OCI-LY1 (cell line): ENCODE measurements at regions not wholly inside any gene's neighbourhood (a gene's known extent, or its start where the extent isn't known, plus 50 kb on each side); places are given as distances from the start of the nearest gene placed in this dataset.

ENCODE experiments used
- EZH2 ChIP-seq: fragments of 200-600 bp; sonication (generic), shearing (Covaris generic); IDR thresholded peaks from 2 replicates; pipeline ENCODE4 v1.8.0; 2017; ENCODE audit warnings: borderline replicate concordance, mixed run types, mild to moderate bottlenecking, antibody characterized with exemption, low read length, moderate library complexity, mixed read lengths
- TF ChIP-seq, protein P1 (sequence below): fragments of 200-600 bp; sonication (generic), shearing (Covaris generic); IDR thresholded peaks from 2 replicates; pipeline ENCODE4 v1.5.1; 2017; ENCODE audit warnings: mild to moderate bottlenecking, antibody characterized with exemption, low read length, moderate library complexity, mixed read lengths

DNA sequence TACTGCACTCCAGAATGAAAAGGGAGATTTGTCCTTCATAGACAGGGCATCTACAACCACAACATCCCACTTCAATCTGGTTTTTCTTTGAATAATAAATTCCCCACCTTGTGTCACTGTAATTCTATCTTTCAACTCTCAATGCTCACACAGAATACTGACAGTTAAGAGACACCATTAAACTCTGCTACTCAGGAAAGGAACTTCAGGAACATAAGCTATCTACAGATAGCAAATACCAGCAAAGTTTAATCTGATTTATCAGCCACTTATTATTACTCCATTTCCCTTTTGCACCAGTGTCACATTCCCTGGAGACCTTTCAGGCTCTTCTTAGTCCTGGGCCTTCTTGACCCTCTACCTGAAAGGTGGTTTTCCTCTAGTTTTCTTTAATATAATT lies 152.0 kb upstream of the LPP start:
- TF ChIP-seq, protein P1, sequence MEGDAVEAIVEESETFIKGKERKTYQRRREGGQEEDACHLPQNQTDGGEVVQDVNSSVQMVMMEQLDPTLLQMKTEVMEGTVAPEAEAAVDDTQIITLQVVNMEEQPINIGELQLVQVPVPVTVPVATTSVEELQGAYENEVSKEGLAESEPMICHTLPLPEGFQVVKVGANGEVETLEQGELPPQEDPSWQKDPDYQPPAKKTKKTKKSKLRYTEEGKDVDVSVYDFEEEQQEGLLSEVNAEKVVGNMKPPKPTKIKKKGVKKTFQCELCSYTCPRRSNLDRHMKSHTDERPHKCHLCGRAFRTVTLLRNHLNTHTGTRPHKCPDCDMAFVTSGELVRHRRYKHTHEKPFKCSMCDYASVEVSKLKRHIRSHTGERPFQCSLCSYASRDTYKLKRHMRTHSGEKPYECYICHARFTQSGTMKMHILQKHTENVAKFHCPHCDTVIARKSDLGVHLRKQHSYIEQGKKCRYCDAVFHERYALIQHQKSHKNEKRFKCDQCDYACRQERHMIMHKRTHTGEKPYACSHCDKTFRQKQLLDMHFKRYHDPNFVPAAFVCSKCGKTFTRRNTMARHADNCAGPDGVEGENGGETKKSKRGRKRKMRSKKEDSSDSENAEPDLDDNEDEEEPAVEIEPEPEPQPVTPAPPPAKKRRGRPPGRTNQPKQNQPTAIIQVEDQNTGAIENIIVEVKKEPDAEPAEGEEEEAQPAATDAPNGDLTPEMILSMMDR = 0 out of 2 replicates have a peak, but pooled peaks have one; percentile 5
- TF ChIP-seq EZH2 = no peak
